NCI-H2227 (cell line): ENCODE measurements at regions not wholly inside any gene's neighbourhood (a gene's known extent, or its start where the extent isn't known, plus 50 kb on each side); places are given as distances from the start of the nearest gene placed in this dataset.
"Not testable (repeated sequence)": the region's sequence is repeated elsewhere in the genome, so short reads cannot be mapped to it uniquely, and the experiment has no call there.

Experiments
- DNase-seq: peaks from one replicate; lab custom pipeline; 2025; ENCODE audit not compliant: unreplicated experiment; lab: John Stamatoyannopoulos, UW

GRCh38 chr1:69070660-69071373 is 496.9 kb upstream of the LRRC7 start:
- DNase-seq: no peak

DNA sequence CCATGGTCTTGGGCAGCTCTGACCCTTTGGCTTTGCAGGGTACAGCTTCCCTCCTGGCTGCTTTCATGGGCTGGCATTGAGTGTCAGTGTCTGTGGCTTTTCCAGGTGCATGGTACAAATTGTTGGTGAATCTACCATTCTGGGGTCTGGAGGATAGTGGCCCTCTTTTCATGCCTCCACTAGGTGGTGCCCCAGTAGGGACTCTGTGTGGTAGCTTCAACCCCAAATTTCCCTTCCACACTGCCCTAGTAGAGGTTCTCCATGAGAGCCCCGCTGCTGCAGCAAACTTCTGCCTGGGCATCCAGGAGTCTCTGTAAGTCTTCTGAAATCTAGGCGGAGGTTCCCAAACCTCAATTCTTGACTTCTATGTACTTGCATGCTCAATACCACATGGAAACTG is 494.5 kb upstream of the LRRC7 start:
- no peak for DNase-seq

- DNase-seq: no peak
Observed at GRCh38 chr1:69076631-69077030, 491.1 kb upstream of the LRRC7 start.

DNA sequence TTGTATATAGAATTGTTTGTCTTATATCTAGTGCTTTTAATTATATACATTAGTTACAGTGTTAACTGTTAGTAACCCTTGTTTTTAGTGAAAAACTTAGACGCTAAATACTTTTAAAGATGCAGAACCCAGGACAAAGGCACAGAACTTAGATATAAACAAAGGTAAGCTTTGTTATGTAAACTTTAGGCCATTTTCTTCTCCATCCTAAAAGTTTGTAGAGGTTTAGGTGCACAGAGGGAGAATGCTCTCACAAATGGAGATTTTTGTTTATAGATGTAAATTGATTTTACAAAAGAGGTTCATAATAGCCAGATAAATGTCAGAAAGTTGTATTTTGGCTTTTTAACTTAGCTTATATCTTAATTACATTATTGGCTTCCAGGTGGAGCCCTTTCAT is 490.5 kb upstream of the LRRC7 start:
- DNase-seq: no peak

DNA sequence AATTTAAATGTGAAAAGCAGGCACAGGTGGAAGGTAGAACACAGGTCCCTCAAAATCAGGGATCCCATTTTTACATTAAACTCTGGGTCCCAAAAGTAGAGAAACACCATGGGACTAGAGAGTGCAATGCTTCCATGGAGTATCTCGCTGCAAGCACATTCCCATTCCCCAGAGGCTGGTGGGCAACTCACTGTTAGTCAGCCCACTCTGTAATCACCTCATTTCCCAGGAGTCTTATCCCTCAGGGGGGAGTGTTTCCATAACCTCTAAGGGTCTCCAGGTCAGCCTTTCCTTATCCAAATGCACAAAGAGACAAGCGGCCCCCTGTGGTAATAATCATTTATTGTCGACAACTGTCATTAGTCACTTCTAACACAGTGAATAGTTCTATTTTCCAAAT is 490.1 kb upstream of the LRRC7 start:
- DNase-seq: peak; percentile 45

- DNase-seq: no peak
Observed at GRCh38 chr1:69081668-69082067, 486.1 kb upstream of the LRRC7 start.

DNA sequence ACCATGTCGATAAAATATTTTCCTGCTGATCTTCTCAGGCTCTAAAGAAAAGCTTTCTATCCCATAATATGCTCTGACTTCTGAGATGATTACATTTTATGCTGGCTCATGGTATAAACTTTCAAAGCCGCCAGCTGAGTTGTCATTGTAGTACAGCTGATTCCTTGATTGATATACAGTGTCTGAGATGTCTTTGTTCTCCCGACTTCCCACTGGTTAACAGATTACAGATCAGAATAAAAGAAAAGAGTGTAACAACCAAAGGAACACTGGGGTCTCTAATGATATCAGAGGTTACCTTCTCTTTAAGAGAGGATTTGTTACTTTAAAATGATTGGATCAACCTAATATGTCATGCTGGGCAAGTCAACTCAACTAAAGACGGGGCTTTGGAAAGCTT is 485.4 kb upstream of the LRRC7 start:
- peak; percentile 81 for DNase-seq

- DNase-seq: no peak
Observed at GRCh38 chr1:69086148-69086547, 481.6 kb upstream of the LRRC7 start.

GRCh38 chr1:69088571-69088970 is 479.2 kb upstream of the LRRC7 start:
- DNase-seq: no peak

GRCh38 chr1:69090170-69090569 is 477.6 kb upstream of the LRRC7 start:
- no peak for DNase-seq

GRCh38 chr1:69090752-69091151 is 477.0 kb upstream of the LRRC7 start:
- no peak for DNase-seq

DNA sequence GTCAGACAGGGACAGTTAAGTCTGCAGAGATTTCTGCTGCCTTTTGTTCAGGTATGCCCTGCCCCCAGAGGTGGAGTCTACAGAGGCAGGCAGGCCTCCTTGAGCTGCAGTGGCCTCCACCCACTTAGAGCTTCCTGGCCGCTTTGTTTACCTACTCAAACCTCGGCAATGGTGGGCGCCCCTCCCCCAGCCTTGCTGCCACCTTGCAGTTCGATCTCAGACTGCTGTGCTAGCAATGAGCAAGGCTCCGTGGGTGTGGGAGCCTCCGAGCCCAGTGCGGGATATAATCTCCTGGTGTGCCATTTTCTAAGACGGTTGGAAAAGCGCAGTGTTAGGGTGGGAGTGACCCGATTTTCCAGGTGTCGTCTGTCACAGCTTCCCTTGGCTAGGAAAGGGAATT is 465.7 kb upstream of the LRRC7 start:
- DNase-seq: not testable (repeated sequence)

- DNase-seq: no peak
Observed at GRCh38 chr1:69103213-69103612, 464.5 kb upstream of the LRRC7 start.

- DNase-seq: no peak
Observed at GRCh38 chr1:69103705-69104385, 463.9 kb upstream of the LRRC7 start.

- DNase-seq: no peak
Observed at GRCh38 chr1:69104894-69105293, 462.8 kb upstream of the LRRC7 start.

DNA sequence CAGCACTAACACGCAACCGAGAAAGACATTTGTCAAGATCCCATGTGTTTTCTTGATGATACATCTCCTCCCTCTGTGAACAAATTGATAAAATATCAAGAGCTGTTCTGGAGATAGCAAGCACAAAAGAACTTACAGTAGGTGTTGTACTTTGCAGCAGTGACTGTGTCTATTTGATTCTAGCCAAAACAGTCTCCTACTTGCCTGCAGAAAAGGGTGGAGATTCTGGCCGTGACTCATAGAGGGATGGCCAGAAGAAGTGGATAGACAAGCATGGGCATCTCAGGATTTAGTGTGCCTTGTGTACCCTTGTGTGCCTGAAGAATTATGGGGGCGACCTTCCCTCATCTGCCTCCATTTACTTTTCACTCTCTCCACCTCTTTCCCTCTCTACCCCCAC is 458.4 kb upstream of the LRRC7 start:
- no peak for DNase-seq

DNA sequence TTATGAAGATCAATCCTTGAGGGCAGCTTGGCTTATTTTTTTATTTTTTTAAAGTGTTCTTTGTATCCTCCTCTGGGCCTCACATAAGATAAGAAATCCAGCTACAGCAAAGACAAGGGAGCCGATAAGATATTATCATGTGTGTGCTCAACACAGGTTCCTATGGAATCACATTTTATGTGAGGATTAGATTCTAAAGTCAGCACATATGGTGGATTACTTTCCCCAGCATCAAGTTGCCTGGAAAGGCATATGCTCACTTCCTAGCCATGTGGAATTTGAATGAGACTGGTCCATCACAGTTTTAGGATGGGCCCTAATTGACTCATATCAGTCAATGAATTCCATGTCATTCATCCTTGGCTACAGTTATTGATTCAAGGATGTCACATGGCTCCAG is 456.9 kb upstream of the LRRC7 start:
- no peak for DNase-seq

- not testable (repeated sequence) for DNase-seq
Observed at GRCh38 chr1:69120126-69120741, 447.5 kb upstream of the LRRC7 start.

GRCh38 chr1:69120817-69121216 is 446.9 kb upstream of the LRRC7 start:
- no peak for DNase-seq

- DNase-seq: no peak
Observed at GRCh38 chr1:69121723-69122122, 446.0 kb upstream of the LRRC7 start.

- no peak for DNase-seq
Observed at GRCh38 chr1:69122373-69122772, 445.3 kb upstream of the LRRC7 start.

DNA sequence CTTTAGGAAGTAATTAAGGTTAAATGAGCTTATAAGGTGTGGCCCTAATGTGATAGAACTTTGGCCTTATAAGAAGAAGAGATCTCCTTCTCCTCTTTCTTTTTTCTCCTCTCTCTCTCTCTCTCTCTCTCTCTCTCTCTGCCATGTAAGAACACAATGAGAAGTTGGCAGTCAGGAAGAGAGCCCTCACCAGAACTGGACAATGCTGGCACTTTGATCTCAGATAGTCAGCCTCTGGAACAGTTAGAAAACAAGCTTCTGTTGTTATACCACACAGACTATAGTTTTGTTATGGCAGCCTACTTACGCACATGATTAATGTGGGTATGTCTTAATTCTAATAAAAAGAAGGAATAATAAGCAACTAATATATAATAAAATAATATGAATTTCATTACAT is 444.2 kb upstream of the LRRC7 start:
- DNase-seq: no peak
